AG04449 (cell line): ENCODE measurements at regions not wholly inside any gene's neighbourhood (a gene's known extent, or its start where the extent isn't known, plus 50 kb on each side); places are given as distances from the start of the nearest gene placed in this dataset.

Experiments used
- CTCF ChIA-PET: fragments of 350-600 bp; formaldehyde crosslinking; extraction: SDS; loops from one replicate; lab custom pipeline; 2021; ENCODE audit warnings: antibody characterized with exemption; lab: Yijun Ruan, JAX
- POLR2A ChIA-PET: fragments of 400-600, 350-600 bp; formaldehyde crosslinking; extraction: SDS; loops from one replicate; lab custom pipeline; 2020; ENCODE audit warnings: antibody characterized with exemption, inconsistent platforms; lab: Yijun Ruan, JAX
- DNase-seq: peaks from one replicate; pipeline ENCODE4 v3.0.0-alpha.2; 2010; ENCODE audit warnings: low read depth, low spot score
- H3K4me3 ChIP-seq: 2 replicates; pipeline ENCODE4 v1.5.1; 2011; ENCODE audit warnings: low read depth, mild to moderate bottlenecking, control low read depth, low read length
- TF ChIP-seq, protein P1 (sequence below): IDR thresholded peaks from one replicate; pipeline ENCODE4 v1.5.1; 2011; ENCODE audit warnings: mild to moderate bottlenecking, moderate library complexity, low read length, control low read depth, inconsistent platforms; ENCODE audit not compliant: insufficient read depth; ENCODE audit errors: missing control alignments

DNA sequence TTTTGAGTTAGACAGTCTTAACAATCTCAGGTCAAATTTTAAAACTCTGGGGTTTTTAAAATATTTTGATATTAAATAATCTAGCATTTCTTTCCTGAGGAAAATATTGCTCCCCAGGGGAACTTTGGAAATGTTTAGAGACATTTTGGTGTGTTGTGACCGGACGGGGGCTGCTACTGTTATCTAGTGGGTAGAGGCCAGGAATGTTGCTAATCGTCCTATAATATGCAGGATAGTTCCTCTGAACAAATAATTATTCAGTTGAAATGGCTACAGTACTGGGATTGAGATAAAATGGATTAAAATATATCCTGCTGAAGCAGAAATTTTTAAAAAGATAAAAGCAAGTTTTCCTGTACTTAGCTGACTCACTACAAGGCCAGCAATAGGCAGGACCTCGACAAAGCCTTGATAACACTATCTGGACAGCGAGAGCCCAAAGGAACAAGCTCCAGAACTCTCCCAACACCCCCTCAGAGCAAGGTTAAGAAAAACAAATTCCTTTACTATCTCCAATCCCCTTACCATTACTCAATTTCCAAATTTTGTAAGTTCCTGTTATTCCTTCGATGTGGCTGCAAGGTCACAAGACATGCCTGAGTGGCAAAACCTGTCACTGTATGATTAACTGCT lies 1407.4 kb downstream of the SUCLG1 start:
- POLR2A ChIA-PET = no interaction called here
- no peak for DNase-seq

DNA sequence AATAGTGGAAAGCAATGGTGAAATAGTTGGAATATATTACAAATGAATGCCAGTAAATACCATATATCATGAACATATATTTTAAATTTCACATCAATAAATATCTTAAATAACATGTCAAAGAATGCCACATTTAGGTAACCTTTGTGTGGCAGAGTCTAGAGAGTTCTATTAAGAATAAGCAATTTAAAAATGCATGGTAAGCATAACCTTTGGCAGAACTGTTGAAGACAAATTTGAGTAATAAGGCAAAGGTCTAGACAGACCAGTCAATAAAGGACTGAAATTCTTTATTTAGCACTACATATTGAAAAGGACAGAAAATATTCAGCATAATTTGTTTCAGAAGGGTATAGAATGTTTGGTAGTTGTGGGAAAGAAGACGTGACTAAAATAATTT lies 1417.0 kb downstream of the SUCLG1 start:
- TF ChIP-seq, protein P1, sequence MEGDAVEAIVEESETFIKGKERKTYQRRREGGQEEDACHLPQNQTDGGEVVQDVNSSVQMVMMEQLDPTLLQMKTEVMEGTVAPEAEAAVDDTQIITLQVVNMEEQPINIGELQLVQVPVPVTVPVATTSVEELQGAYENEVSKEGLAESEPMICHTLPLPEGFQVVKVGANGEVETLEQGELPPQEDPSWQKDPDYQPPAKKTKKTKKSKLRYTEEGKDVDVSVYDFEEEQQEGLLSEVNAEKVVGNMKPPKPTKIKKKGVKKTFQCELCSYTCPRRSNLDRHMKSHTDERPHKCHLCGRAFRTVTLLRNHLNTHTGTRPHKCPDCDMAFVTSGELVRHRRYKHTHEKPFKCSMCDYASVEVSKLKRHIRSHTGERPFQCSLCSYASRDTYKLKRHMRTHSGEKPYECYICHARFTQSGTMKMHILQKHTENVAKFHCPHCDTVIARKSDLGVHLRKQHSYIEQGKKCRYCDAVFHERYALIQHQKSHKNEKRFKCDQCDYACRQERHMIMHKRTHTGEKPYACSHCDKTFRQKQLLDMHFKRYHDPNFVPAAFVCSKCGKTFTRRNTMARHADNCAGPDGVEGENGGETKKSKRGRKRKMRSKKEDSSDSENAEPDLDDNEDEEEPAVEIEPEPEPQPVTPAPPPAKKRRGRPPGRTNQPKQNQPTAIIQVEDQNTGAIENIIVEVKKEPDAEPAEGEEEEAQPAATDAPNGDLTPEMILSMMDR = no peak
- POLR2A ChIA-PET = no interaction called here
- CTCF ChIA-PET = no interaction called here
- no peak overlapping the region for H3K4me3 ChIP-seq
- no peak for DNase-seq

More for the DNA sequence above, 1407.4 kb downstream of the SUCLG1 start:
- TF ChIP-seq, protein P1 = no peak
- no peak overlapping the region for H3K4me3 ChIP-seq
- CTCF ChIA-PET = no interaction called here

DNA sequence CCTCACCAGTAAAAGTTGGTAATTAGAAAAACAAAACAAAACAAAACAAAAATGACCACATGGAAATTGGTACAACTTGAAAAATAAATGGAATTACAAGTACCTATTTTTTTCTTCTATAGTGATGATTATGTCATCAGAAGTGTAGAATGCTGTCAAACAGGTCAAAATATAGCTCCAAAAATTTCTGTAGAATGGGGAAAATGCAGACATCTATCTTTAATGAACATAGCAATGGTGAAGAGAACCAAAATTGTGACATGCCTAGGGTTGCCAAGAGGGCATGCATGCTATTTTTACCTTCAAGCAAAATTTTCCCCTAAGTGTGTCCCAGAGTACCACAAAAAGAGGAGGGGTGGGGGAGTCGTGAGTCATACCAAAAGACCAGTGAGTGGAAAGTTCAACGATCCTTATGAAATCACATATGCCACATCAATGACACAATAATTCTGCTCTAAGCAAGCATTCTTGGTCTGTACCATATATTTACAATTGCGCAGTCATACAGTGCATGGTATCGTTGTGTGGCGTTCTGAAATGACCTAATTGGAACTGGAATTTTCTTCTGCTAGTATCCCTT lies 1436.4 kb downstream of the SUCLG1 start:
- TF ChIP-seq, protein P1 = no peak
- no peak overlapping the region for H3K4me3 ChIP-seq
- no peak for DNase-seq
- ChIA-PET CTCF (no interaction called here), POLR2A (no interaction called here)

DNA sequence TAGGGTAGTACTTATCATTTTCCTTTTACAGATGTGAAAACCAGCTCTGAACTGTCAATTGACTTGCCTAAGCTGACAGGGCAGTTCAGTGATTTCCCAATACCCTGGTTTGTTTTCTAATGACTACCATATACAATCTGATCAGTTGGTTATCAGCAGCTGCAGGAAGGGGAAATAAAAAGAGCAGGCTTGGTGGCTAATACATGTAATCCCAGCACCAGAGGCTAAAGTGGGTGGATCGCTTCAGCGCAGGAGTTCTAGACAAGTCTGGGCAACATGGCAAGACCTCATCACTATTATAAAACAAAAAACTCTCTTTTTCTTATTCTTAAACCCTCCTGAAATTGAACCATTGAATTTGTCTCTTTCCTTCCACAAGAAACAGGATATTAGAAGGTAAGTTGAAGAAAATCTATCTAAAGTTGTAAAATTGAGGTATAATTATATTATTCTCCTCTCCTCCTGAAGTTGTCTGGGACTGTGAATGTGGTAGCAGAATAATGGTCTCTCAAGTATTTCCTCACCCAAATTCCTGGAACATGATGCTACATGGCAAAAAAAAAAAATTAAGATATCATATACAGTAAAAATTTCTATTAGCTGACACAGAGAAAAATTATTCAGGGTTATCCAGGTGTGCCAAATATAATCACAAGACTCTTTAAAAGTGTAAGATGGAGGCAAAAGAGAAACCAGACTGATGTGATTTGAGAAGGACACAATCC lies 1441.6 kb downstream of the SUCLG1 start:
- H3K4me3 ChIP-seq = no peak overlapping the region
- TF ChIP-seq, protein P1 = no peak
- CTCF ChIA-PET = no interaction called here
- POLR2A ChIA-PET = no interaction called here
- DNase-seq = no peak

DNA sequence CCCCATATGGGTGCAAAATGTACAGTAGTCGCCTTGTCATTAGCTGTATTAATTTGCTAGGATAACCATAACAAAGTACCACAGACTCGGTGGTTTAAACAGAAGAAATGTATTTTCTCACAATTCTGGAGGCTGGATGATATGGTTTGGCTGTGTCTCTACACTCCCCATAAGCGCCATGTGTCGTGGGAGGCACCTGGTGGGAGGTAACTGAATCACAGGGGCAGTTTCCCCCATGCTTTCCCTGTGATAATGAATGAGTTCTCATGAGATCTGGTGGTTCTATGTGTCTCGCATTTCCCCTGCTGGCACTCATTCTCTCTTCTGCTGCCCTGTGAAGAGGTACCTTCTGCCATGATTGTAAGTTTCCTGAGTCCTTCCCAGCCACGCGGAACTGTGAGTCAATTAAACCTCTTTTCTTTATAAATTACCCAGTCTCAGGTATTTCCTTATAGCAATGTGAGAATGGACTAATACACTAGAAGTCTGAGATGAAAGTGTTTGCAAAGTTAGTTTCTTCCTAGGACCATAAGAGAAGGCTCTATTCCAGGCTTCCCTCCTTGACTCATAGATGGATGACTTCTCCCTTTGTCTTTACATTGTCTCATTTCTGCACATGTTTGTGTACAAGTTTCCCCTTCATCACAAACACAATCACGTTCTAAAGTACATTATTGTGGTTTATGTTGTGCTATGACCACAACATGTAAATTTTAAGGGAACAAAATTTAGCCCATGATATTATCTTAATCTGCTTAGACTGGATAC lies 1442.6 kb downstream of the SUCLG1 start:
- no peak for DNase-seq
- ChIA-PET CTCF (no interaction called here), POLR2A (no interaction called here)
- H3K4me3 ChIP-seq = no peak overlapping the region
- TF ChIP-seq, protein P1 = no peak

DNA sequence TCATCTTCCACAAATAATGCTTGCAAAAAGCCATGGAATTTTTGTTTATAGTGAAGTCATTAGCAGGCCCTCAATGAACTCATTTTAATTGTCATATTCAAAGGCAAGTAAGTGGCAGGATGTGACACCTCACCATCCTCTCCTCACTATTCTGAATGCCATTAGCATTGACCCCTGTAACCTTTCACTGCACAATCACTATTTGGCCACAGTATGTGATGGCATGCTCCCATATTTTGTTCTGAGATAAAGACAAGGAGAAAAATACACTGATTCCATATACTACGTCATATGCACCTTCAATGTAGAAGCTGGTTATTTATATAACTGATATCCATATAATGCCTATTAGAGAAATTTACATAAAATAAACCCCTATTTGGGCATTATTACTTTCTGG lies 1443.2 kb downstream of the SUCLG1 start:
- TF ChIP-seq, protein P1 = no peak
- ChIA-PET POLR2A (no interaction called here), CTCF (no interaction called here)
- no peak overlapping the region for H3K4me3 ChIP-seq
- no peak for DNase-seq
